ENCODE measurements at regions not wholly inside any gene's neighbourhood (a gene's known extent, or its start where the extent isn't known, plus 50 kb on each side); places are given as distances from the start of the nearest gene placed in this dataset.

GRCh38 chr6:133190912-133191311, 50.2 kb upstream of the EYA4 start:
- TF ChIP-seq CTCF (IDR thresholded peaks at IDR 0.05; ENCODE audit: extremely low read depth in 1 of 2, insufficient read depth in 1 of 2, low read depth in 1 of 2, low read length in 2 of 2) (no peak), POLR2A (IDR thresholded peaks at IDR 0.05; ENCODE audit: low read depth, low read length) (no peak), POLR2AphosphoS5 (IDR thresholded peaks at IDR 0.05; ENCODE audit: insufficient read depth, low read depth, low read length) (no peak), MAX (IDR thresholded peaks at IDR 0.05; ENCODE audit: insufficient read depth, insufficient read length) (no peak), FOS (IDR thresholded peaks at IDR 0.05; ENCODE audit: borderline replicate concordance, insufficient read depth, low read length) (no peak), EZH2 (IDR thresholded peaks at IDR 0.05; ENCODE audit: borderline replicate concordance, low read depth, low read length, severe bottlenecking) (no peak), GATA2 (IDR thresholded peaks at IDR 0.05; ENCODE audit: insufficient read depth, insufficient read length, low read depth, low read length) (no peak), MYC (IDR thresholded peaks at IDR 0.05; ENCODE audit: low read depth, low read length) (no peak), JUN (IDR thresholded peaks at IDR 0.05; ENCODE audit: borderline replicate concordance, insufficient read depth, insufficient read length, low read depth) (no peak)

Measured in endothelial cell of umbilical vein (primary cell).